ENCODE measurements at regions not wholly inside any gene's neighbourhood (a gene's known extent, or its start where the extent isn't known, plus 50 kb on each side); places are given as distances from the start of the nearest gene placed in this dataset.

- H2AFZ ChIP-seq (ENCODE audit: low read depth, low read length, severe bottlenecking), result no peak overlapping the region
- no peaks in the 10 kb centered on the region for H4K20me1 ChIP-seq (ENCODE audit: low read depth, low read length)
- H3K4me3 ChIP-seq (ENCODE audit: insufficient read depth, low read length, poor library complexity, severe bottlenecking), result no peak overlapping the region
- H3K4me2 ChIP-seq (ENCODE audit: low read depth, low read length, poor library complexity, severe bottlenecking), result no peak overlapping the region
- H3K36me3 ChIP-seq (ENCODE audit: low read length), result no peaks in the 10 kb centered on the region
- H3F3A ChIP-seq (ENCODE audit: insufficient read depth), result no peaks in the 10 kb centered on the region
- no peak overlapping the region for H3K27ac ChIP-seq (ENCODE audit: low read depth, low read length)
- no peaks in the 10 kb centered on the region for H3K27me3 ChIP-seq (ENCODE audit: low read length)
- no peaks in the 10 kb centered on the region for H3K79me2 ChIP-seq (ENCODE audit: insufficient read depth, low read length)
- TF ChIP-seq EZH2phosphoT487 (conservative IDR thresholded peaks at IDR 0.05; ENCODE audit: low read length), result no peak
- TF ChIP-seq, protein P1, sequence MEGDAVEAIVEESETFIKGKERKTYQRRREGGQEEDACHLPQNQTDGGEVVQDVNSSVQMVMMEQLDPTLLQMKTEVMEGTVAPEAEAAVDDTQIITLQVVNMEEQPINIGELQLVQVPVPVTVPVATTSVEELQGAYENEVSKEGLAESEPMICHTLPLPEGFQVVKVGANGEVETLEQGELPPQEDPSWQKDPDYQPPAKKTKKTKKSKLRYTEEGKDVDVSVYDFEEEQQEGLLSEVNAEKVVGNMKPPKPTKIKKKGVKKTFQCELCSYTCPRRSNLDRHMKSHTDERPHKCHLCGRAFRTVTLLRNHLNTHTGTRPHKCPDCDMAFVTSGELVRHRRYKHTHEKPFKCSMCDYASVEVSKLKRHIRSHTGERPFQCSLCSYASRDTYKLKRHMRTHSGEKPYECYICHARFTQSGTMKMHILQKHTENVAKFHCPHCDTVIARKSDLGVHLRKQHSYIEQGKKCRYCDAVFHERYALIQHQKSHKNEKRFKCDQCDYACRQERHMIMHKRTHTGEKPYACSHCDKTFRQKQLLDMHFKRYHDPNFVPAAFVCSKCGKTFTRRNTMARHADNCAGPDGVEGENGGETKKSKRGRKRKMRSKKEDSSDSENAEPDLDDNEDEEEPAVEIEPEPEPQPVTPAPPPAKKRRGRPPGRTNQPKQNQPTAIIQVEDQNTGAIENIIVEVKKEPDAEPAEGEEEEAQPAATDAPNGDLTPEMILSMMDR (IDR thresholded peaks at IDR 0.05; ENCODE audit: insufficient read depth, low read length, poor library complexity, severe bottlenecking), result no peak
- H3K9ac ChIP-seq (ENCODE audit: low read length), result no peak overlapping the region
- no peaks in the 10 kb centered on the region for H3K9me3 ChIP-seq (ENCODE audit: insufficient read depth, low read length)
- no peaks in the 10 kb centered on the region for H3K9me2 ChIP-seq (replicated peaks; ENCODE audit: insufficient read depth, low read length)
Measured at GRCh38 chr15:46450112-46450809, 815.4 kb downstream of the SQOR start.

- H3K4me2 ChIP-seq (ENCODE audit: low read depth, low read length, poor library complexity, severe bottlenecking), result no peak overlapping the region
- no peaks in the 10 kb centered on the region for H3K36me3 ChIP-seq (ENCODE audit: low read length)
- H2AFZ ChIP-seq (ENCODE audit: low read depth, low read length, severe bottlenecking), result no peak overlapping the region
- H3F3A ChIP-seq (ENCODE audit: insufficient read depth), result no peaks in the 10 kb centered on the region
- H3K27me3 ChIP-seq (ENCODE audit: low read length), result no peaks in the 10 kb centered on the region
- TF ChIP-seq, protein P1 (IDR thresholded peaks at IDR 0.05; ENCODE audit: insufficient read depth, low read length, poor library complexity, severe bottlenecking), result no peak
- no peak for TF ChIP-seq EZH2phosphoT487 (conservative IDR thresholded peaks at IDR 0.05; ENCODE audit: low read length)
- no peak overlapping the region for H3K9ac ChIP-seq (ENCODE audit: low read length)
- no peaks in the 10 kb centered on the region for H3K9me3 ChIP-seq (ENCODE audit: insufficient read depth, low read length)
- H3K27ac ChIP-seq (ENCODE audit: low read depth, low read length), result no peak overlapping the region
- no peaks in the 10 kb centered on the region for H3K79me2 ChIP-seq (ENCODE audit: insufficient read depth, low read length)
- no peaks in the 10 kb centered on the region for H4K20me1 ChIP-seq (ENCODE audit: low read depth, low read length)
- H3K4me3 ChIP-seq (ENCODE audit: insufficient read depth, low read length, poor library complexity, severe bottlenecking), result no peak overlapping the region
- H3K9me2 ChIP-seq (replicated peaks; ENCODE audit: insufficient read depth, low read length), result no peaks in the 10 kb centered on the region; the same call in 1 of the 2 replicates
Measured at GRCh38 chr15:46450810-46451182, 816.0 kb downstream of the SQOR start.

DNA sequence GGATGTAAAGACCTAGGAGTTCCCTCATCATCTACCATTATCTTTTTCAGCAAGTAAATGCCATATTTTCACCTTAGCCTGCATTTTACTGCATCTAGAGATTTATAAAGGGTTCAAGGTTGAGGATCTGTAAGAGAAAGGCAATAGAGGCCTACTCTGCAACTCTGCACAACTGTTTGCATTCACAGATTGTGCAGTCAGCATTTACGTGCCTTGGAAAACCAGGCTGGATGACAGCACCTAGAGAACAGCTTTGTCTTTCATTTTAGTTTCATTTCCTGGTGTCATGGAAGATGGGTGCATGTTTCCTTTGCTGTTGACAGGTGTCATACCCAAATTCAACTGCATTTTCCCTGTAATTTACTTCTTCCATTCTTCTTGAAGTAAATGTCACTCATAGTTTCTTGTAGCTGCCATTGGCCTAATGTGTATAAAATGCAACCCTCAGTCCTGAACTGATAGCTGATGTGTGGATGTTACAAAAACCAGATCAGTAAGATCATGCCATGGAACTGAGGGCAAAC, 817.5 kb downstream of the SQOR start:
- no peak overlapping the region for H3K9ac ChIP-seq (ENCODE audit: low read length)
- H2AFZ ChIP-seq (ENCODE audit: low read depth, low read length, severe bottlenecking), result no peak overlapping the region
- H3K9me3 ChIP-seq (ENCODE audit: insufficient read depth, low read length), result no peaks in the 10 kb centered on the region
- no peaks in the 10 kb centered on the region for H3K36me3 ChIP-seq (ENCODE audit: low read length)
- no peaks in the 10 kb centered on the region for H4K20me1 ChIP-seq (ENCODE audit: low read depth, low read length)
- H3K79me2 ChIP-seq (ENCODE audit: insufficient read depth, low read length), result no peaks in the 10 kb centered on the region
- no peak overlapping the region for H3K27ac ChIP-seq (ENCODE audit: low read depth, low read length)
- H3K9me2 ChIP-seq (replicated peaks; ENCODE audit: insufficient read depth, low read length), result no peaks in the 10 kb centered on the region; the same call in 1 of the 2 replicates
- H3K4me2 ChIP-seq (ENCODE audit: low read depth, low read length, poor library complexity, severe bottlenecking), result no peak overlapping the region
- TF ChIP-seq EZH2phosphoT487 (conservative IDR thresholded peaks at IDR 0.05; ENCODE audit: low read length), result no peak
- TF ChIP-seq, protein P1 (IDR thresholded peaks at IDR 0.05; ENCODE audit: insufficient read depth, low read length, poor library complexity, severe bottlenecking), result no peak
- H3F3A ChIP-seq (ENCODE audit: insufficient read depth), result no peaks in the 10 kb centered on the region
- H3K4me3 ChIP-seq (ENCODE audit: insufficient read depth, low read length, poor library complexity, severe bottlenecking), result no peak overlapping the region
- H3K27me3 ChIP-seq (ENCODE audit: low read length), result no peaks in the 10 kb centered on the region

All from SU-DHL-6 (cell line).